IMR-90 (cell line): ENCODE measurements at regions not wholly inside any gene's neighbourhood (a gene's known extent, or its start where the extent isn't known, plus 50 kb on each side); places are given as distances from the start of the nearest gene placed in this dataset.

Experiments
- ATAC-seq: fragments of 200-7000 bp; cut with Tn5 transposase; 2 replicates; pipeline ENCODE4 v1.9.1; 2020; ENCODE audit warnings: low read depth, mild to moderate bottlenecking, moderate library complexity
- BruUV-seq: library from RNA; stranded (reverse); fragments of 400-500 nt; replicated peaks from 2 replicates; lab custom pipeline; 2021; lab: Mats Ljungman, UMichigan
- CTCF ChIA-PET: fragments of 300-600 bp; formaldehyde crosslinking; extraction: SDS; loops from one replicate; lab custom pipeline; 2021; ENCODE audit warnings: antibody characterized with exemption; lab: Yijun Ruan, JAX
- POLR2A ChIA-PET: fragments of 300-600 bp; sonication (Branson Sonifier 250); formaldehyde crosslinking; loops from one replicate; lab custom pipeline; 2022; ENCODE audit warnings: antibody characterized with exemption; ENCODE audit not compliant: unreplicated experiment; lab: Charles Lee
- DNase-seq: peaks from one replicate; pipeline ENCODE4 v3.0.0; 2013
- H2AFZ ChIP-seq: replicated peaks from 2 replicates; pipeline ENCODE3; 2013; ENCODE audit warnings: low read length, mild to moderate bottlenecking; ENCODE audit not compliant: poor library complexity
- H2AK5ac ChIP-seq: 2 replicates; pipeline ENCODE4 v1.6.1; 2013; ENCODE audit warnings: low read depth, low read length, inconsistent platforms
- H2AK9ac ChIP-seq: replicated peaks from 2 replicates; pipeline ENCODE3; 2013; ENCODE audit warnings: mild to moderate bottlenecking, low read depth, low read length, moderate library complexity; ENCODE audit not compliant: poor library complexity
- H2BK120ac ChIP-seq: 2 replicates; pipeline ENCODE4 v1.6.1; 2013; ENCODE audit warnings: low read depth, low read length, inconsistent platforms
- H2BK15ac ChIP-seq: 3 replicates; pipeline ENCODE4 v1.6.1; 2013; ENCODE audit warnings: low read depth, low read length, inconsistent platforms
- H2BK20ac ChIP-seq: 2 replicates; pipeline ENCODE4 v1.6.1; 2013; ENCODE audit warnings: low read depth, mild to moderate bottlenecking, inconsistent platforms, low read length, moderate library complexity
- H2BK5ac ChIP-seq: 2 replicates; pipeline ENCODE4 v1.6.1; 2013; ENCODE audit warnings: mild to moderate bottlenecking, low read depth, low read length, inconsistent platforms; ENCODE audit not compliant: poor library complexity, severe bottlenecking
- H3K14ac ChIP-seq: replicated peaks from 2 replicates; pipeline ENCODE4 v1.6.1; 2013; ENCODE audit warnings: low read depth, low read length, inconsistent platforms
- H3K18ac ChIP-seq: 2 replicates; pipeline ENCODE4 v1.6.1; 2013; ENCODE audit warnings: low read depth, low read length, control low read depth
- H3K23ac ChIP-seq: 2 replicates; pipeline ENCODE4 v1.6.1; 2013; ENCODE audit warnings: low read depth, low read length, inconsistent platforms
- H3K27ac ChIP-seq: 2 replicates; pipeline ENCODE4 v1.5.1; 2013; ENCODE audit warnings: mild to moderate bottlenecking, control low read depth, low read length; ENCODE audit not compliant: insufficient read depth
- H3K27me3 ChIP-seq: 2 replicates; pipeline ENCODE4 v1.6.1; 2013; ENCODE audit warnings: low read length; ENCODE audit not compliant: control insufficient read depth, insufficient read depth
- H3K36me3 ChIP-seq: 2 replicates; pipeline ENCODE4 v1.6.1; 2013; ENCODE audit warnings: low read length, mixed read lengths; ENCODE audit not compliant: control insufficient read depth, insufficient read depth
- H3K4ac ChIP-seq: 2 replicates; pipeline ENCODE4 v1.6.1; 2013; ENCODE audit warnings: low read depth, low read length, inconsistent platforms
- H3K4me1 ChIP-seq: 2 replicates; pipeline ENCODE4 v1.6.1; 2013; ENCODE audit warnings: low read length, mixed read lengths; ENCODE audit not compliant: control insufficient read depth, insufficient read depth
- H3K4me2 ChIP-seq: 2 replicates; pipeline ENCODE4 v1.6.1; 2013; ENCODE audit warnings: low read depth, mild to moderate bottlenecking, control low read depth, low read length, moderate library complexity
- H3K4me3 ChIP-seq: 2 replicates; pipeline ENCODE4 v1.5.1; 2013; ENCODE audit warnings: low read depth, mild to moderate bottlenecking, control low read depth, low read length, moderate library complexity; ENCODE audit not compliant: insufficient read depth
- H3K56ac ChIP-seq: 2 replicates; pipeline ENCODE4 v1.6.1; 2013; ENCODE audit warnings: low read length, inconsistent platforms; ENCODE audit not compliant: insufficient read depth; ENCODE audit errors: extremely low read depth
- H3K79me1 ChIP-seq, 2 experiments: 2 replicates each; pipeline ENCODE4 v1.6.1; 2013; ENCODE audit warnings: low read length in 2 of 2, inconsistent platforms in 1 of 2, low read depth in 1 of 2
- H3K9ac ChIP-seq: 2 replicates; pipeline ENCODE4 v1.6.1; 2013; ENCODE audit warnings: low read depth, low read length, control low read depth
- H3K9me1 ChIP-seq: 2 replicates; pipeline ENCODE4 v1.6.1; 2013; ENCODE audit warnings: low read length, inconsistent platforms; ENCODE audit not compliant: insufficient read depth
- H3K9me3 ChIP-seq: 2 replicates; pipeline ENCODE4 v1.6.1; 2013; ENCODE audit warnings: low read length; ENCODE audit not compliant: control insufficient read depth, insufficient read depth
- H4K20me1 ChIP-seq: 2 replicates; pipeline ENCODE4 v1.6.1; 2013; ENCODE audit warnings: low read length, inconsistent platforms; ENCODE audit not compliant: insufficient read depth
- H4K5ac ChIP-seq: 2 replicates; pipeline ENCODE4 v1.6.1; 2013; ENCODE audit warnings: mild to moderate bottlenecking, low read depth, low read length, control low read depth
- H4K8ac ChIP-seq, 2 experiments: 2 replicates each; pipeline ENCODE4 v1.6.1; 2013; ENCODE audit warnings: low read depth in 2 of 2, low read length in 2 of 2, control low read depth in 1 of 2, inconsistent platforms in 1 of 2
- H4K91ac ChIP-seq: 2 replicates; pipeline ENCODE4 v1.6.1; 2013; ENCODE audit warnings: low read depth, low read length, inconsistent platforms; ENCODE audit not compliant: insufficient read depth
- BHLHE40 ChIP-seq: fragments of 150-350 bp; IDR thresholded peaks from 2 replicates; pipeline ENCODE4 v1.6.1; 2016; ENCODE audit warnings: mild to moderate bottlenecking, low read depth, low read length
- CEBPB ChIP-seq: IDR thresholded peaks from 2 replicates; pipeline ENCODE4 v1.6.1; 2012; ENCODE audit warnings: low read depth, low read length, improper control_type of control experiment
- CHD1 ChIP-seq: IDR thresholded peaks from 2 replicates; pipeline ENCODE4 v1.6.1; 2012; ENCODE audit warnings: low read depth, low read length, improper control_type of control experiment
- ELK1 ChIP-seq: fragments of 150-350 bp; IDR thresholded peaks from 2 replicates; pipeline ENCODE4 v1.6.1; 2016; ENCODE audit warnings: low read depth, mild to moderate bottlenecking, low read length, moderate library complexity, borderline replicate concordance
- FOS ChIP-seq: fragments of 150-350 bp; IDR thresholded peaks from 2 replicates; pipeline ENCODE4 v1.6.1; 2016; ENCODE audit warnings: low read depth, low read length
- MAFK ChIP-seq: IDR thresholded peaks from 2 replicates; pipeline ENCODE4 v1.6.1; 2012; ENCODE audit warnings: low read depth, low read length, improper control_type of control experiment
- MAZ ChIP-seq: IDR thresholded peaks from 2 replicates; pipeline ENCODE4 v1.6.1; 2012; ENCODE audit warnings: low read depth, mild to moderate bottlenecking, low read length, improper control_type of control experiment, moderate library complexity, borderline replicate concordance
- MXI1 ChIP-seq: IDR thresholded peaks from 2 replicates; pipeline ENCODE4 v1.6.1; 2012; ENCODE audit warnings: low read depth, mild to moderate bottlenecking, low read length, moderate library complexity, borderline replicate concordance
- NFE2L2 ChIP-seq: fragments of 150-350 bp; IDR thresholded peaks from 2 replicates; pipeline ENCODE4 v1.6.1; 2016; ENCODE audit warnings: low read depth, mild to moderate bottlenecking, low read length
- POLR2A ChIP-seq: IDR thresholded peaks from 2 replicates; pipeline ENCODE4 v1.6.1; 2012; ENCODE audit warnings: mild to moderate bottlenecking, low read depth, low read length
- RAD21 ChIP-seq: IDR thresholded peaks from 2 replicates; pipeline ENCODE4 v1.6.1; 2012; ENCODE audit warnings: low read length, improper control_type of control experiment
- RCOR1 ChIP-seq: IDR thresholded peaks from 2 replicates; pipeline ENCODE4 v1.6.1; 2012; ENCODE audit warnings: mild to moderate bottlenecking, low read length, improper control_type of control experiment; ENCODE audit not compliant: insufficient replicate concordance
- RFX5 ChIP-seq: IDR thresholded peaks from 2 replicates; pipeline ENCODE4 v1.8.0; 2012; ENCODE audit warnings: low read depth, mild to moderate bottlenecking, low read length, moderate library complexity
- SMC3 ChIP-seq: fragments of 150-350 bp; IDR thresholded peaks from 2 replicates; pipeline ENCODE4 v1.6.1; 2016; ENCODE audit warnings: low read depth, mild to moderate bottlenecking, antibody characterized with exemption, low read length, moderate library complexity
- WGBS, 2 experiments: methylation state at CpG; one replicate each; pipeline versions ENCODE4 v1.1.5 to v1.1.7; 2013; ENCODE audit warnings: missing lambda C conversion rate in 2 of 2; ENCODE audit not compliant: insufficient read length in 1 of 2; ENCODE audit errors: extremely low coverage in 2 of 2; 5-methylcytosine and 5-hydroxymethylcytosine counted together
- dilution Hi-C: fragments of 300-500 bp; cut with HindIII; formaldehyde crosslinking; loops from one replicate; pipeline ENCODE4 v1.14.3; 2018; ENCODE audit warnings: low sequenced_read_pairs; ENCODE audit not compliant: unreplicated experiment
- in situ Hi-C: fragments of 300-500 bp; cut with MboI; formaldehyde crosslinking; loops from 3 replicates; pipeline ENCODE4 v1.14.3; 2019; ENCODE audit warnings: low sequenced_read_pairs, inconsistent platforms, mixed read lengths
- intact Hi-C: fragments of 100-400 bp; cut with micrococcal nuclease; formaldehyde crosslinking; loops from 2 replicates; pipeline ENCODE4 v1.10.0; 2022
- TF ChIP-seq, protein P1 (sequence below): fragments of 150-350 bp; IDR thresholded peaks from 2 replicates; pipeline ENCODE4 v1.6.1; 2017; ENCODE audit warnings: mild to moderate bottlenecking, antibody characterized with exemption, low read length, low read depth

DNA sequence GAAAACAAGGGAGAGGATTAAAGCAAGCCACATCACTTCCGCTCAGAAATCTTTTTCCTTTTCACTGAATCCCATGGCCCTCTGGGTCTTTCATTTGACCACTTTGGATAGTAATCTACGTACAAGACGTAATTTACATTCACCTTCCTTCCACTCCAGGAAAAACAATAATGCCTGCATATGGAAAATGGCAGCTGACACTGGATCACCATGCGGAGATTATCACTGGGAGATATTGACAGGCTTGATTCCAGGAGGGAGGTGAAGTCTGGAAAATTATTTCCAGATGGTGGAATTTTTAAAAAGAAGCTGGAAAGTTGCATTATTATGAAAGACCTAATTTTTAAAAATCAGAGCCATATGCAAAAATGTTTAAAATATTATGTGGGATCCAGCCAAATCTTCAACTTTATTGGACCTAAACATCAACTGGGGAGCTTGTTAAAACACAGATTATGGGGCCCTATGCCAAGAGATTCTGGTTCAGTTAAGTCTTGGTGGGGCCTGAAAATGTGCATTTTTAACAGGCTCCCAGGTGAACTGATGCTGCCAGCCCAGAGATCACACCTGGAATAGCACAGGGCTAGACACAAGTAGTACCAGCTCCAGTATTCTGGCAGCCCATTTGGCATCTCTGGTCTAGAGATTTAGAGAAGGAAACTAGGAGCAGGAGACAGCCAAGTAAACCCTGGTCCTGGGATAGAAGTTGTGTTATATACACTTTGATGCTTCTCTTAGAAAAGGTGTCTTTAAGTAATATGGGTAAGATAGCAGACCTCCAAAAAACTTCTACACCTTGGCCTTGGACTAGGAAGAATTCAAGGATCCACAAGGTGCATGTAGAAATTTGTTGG, 290.3 kb upstream of the LDB2 start:
- no TSS peak for BruUV-seq
- CTCF ChIA-PET, result no interaction called here
- H4K20me1 ChIP-seq, result no peaks in the 10 kb centered on the region

More for the DNA sequence above, 290.3 kb upstream of the LDB2 start:
- ATAC-seq (no peak), DNase-seq (no peak)
- Histone ChIP-seq H2BK5ac (no peak overlapping the region), H3K9me1 (peaks cover 7% of the 10 kb centered on the region; the same call in 1 of the 2 replicates), H3K79me1 (no peaks in the 10 kb centered on the region), H2BK120ac (peak overlapping the region; percentile 70), H2BK15ac (peak overlapping the region; percentile 42; the same call in 2 of the 3 replicates), H3K4me3 (no peak overlapping the region), H3K14ac (peak overlapping the region; percentile 46; the same call in 1 of the 2 replicates), H3K56ac (no peak overlapping the region), H3K9me3 (peaks cover 2% of the 10 kb centered on the region; the same call in 1 of the 2 replicates), H3K4me2 (peak overlapping the region; percentile 28), H3K27ac (peak overlapping the region; percentile 66; the same call in 1 of the 2 replicates), H3K4ac (peak overlapping the region; percentile 71), H4K5ac (peak overlapping the region; percentile 42; the same call in 1 of the 2 replicates), H2AFZ (no peak overlapping the region), H3K36me3 (no peaks in the 10 kb centered on the region), H3K27me3 (no peaks in the 10 kb centered on the region), H3K18ac (peak overlapping the region; percentile 79), H2AK5ac (peak overlapping the region; percentile 68), H3K23ac (no peak overlapping the region), H4K8ac (peak overlapping the region in 1 of 2 experiments; percentile 37; a peak in 1 of 4 replicates), H2AK9ac (peak overlapping the region; percentile 32), H3K4me1 (peaks cover 19% of the 10 kb centered on the region), H4K91ac (peak overlapping the region; percentile 44; the same call in 1 of the 2 replicates), H2BK20ac (peak overlapping the region; percentile 80), H3K9ac (no peak overlapping the region)
- POLR2A ChIA-PET, result no interaction called here
- dilution Hi-C loops, result no loop called here
- in situ Hi-C loops, result no loop called here
- intact Hi-C loops, result loop anchor here (5.0 kb wide), 1 partner anchor 116 kb away; no protein-coding TSS in a partner anchor
- no peak for TF ChIP-seq RFX5
- no peak for TF ChIP-seq RAD21
- no peak for TF ChIP-seq CHD1
- no peak for TF ChIP-seq CEBPB
- no peak for TF ChIP-seq MXI1
- no peak for TF ChIP-seq POLR2A
- TF ChIP-seq ELK1, result no peak
- no peak for TF ChIP-seq MAFK
- TF ChIP-seq BHLHE40, result no peak
- TF ChIP-seq MAZ, result no peak
- TF ChIP-seq NFE2L2, result no peak
- TF ChIP-seq FOS, result no peak
- TF ChIP-seq RCOR1, result no peak
- no peak for TF ChIP-seq SMC3
- TF ChIP-seq, protein P1, sequence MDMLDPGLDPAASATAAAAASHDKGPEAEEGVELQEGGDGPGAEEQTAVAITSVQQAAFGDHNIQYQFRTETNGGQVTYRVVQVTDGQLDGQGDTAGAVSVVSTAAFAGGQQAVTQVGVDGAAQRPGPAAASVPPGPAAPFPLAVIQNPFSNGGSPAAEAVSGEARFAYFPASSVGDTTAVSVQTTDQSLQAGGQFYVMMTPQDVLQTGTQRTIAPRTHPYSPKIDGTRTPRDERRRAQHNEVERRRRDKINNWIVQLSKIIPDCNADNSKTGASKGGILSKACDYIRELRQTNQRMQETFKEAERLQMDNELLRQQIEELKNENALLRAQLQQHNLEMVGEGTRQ, result no peak
- no CpG with 5 or more reads among the region's 4 CpGs for WGBS, 2 experiments
